H1 (cell line): ENCODE measurements at regions not wholly inside any gene's neighbourhood (a gene's known extent, or its start where the extent isn't known, plus 50 kb on each side); places are given as distances from the start of the nearest gene placed in this dataset.

Source experiments
- CEBPB ChIP-seq: IDR thresholded peaks from 2 replicates; pipeline ENCODE4 v1.6.1; 2012; ENCODE audit warnings: low read depth, low read length
- JUND ChIP-seq: IDR thresholded peaks from 2 replicates; pipeline ENCODE4 v1.6.1; 2011; ENCODE audit warnings: mild to moderate bottlenecking, improper control_type of control experiment, low read length
- TF ChIP-seq, protein P1 (sequence below): IDR thresholded peaks from 2 replicates; pipeline ENCODE4 v1.6.1; 2012; ENCODE audit warnings: inconsistent platforms

DNA sequence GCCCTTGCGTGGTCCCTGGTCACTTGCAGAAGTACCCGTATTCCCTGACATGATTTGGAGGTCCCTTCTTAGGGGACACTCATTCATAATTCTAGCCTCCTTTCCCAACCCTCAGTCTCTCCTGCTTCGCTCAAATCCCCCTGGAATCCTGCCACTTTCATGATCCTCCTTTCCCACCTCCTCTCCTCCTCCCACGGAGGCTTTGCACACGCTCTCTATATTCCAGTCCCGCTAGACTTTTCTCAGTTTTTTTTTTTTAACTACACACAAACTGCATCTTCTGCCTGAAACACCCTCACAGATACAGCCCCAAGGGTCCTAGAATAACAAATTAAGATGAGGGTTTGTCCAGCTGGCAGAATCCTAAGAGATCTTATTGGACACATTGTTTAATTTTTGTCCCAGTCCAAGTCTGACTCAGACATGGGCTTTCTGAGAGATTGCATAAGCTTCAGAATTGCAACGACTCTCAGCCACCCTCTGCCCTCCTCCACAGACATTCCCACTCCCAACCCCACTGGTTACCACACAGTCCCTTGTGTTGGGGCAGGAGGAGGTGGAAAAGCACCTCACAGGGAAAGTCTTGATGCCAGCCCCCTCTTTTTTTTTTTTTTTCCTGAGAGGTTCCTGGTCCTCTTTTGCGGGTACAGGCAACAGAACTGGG, 739.5 kb upstream of the EEF2KMT start (continued):
- TF ChIP-seq, protein P1, sequence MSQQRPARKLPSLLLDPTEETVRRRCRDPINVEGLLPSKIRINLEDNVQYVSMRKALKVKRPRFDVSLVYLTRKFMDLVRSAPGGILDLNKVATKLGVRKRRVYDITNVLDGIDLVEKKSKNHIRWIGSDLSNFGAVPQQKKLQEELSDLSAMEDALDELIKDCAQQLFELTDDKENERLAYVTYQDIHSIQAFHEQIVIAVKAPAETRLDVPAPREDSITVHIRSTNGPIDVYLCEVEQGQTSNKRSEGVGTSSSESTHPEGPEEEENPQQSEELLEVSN = no peak
- TF ChIP-seq JUND (no peak), CEBPB (no peak)
